ENCODE measurements at regions not wholly inside any gene's neighbourhood (a gene's known extent, or its start where the extent isn't known, plus 50 kb on each side); places are given as distances from the start of the nearest gene placed in this dataset.

DNA sequence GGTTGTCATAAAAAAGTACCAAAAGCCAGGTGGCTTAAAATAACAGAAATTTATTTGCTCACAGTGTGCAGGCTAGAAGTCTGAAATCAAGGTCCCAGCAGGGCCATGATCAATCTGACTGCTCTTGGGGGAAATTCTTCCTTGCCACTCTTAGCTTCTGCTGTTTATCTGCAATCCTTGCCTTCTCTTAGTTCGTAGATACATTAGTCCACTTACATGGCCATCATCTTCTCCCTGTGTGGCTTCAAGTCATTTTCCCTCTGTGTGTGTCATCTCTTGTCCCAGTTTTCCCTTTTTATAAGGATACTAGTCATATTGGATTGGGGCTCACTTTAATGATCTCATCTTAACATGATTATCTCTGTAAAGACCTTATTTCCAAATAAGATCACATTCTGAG, 124.0 kb upstream of the NCAM2 start:
- Histone ChIP-seq H3K4me1 (ENCODE audit: control insufficient read depth, insufficient read depth, low read length) (no peaks in the 10 kb centered on the region), H3K36me3 (ENCODE audit: control insufficient read depth, insufficient read depth, low read length) (no peaks in the 10 kb centered on the region), H3K27ac (ENCODE audit: low read length) (no peak overlapping the region), H3K4me3 (ENCODE audit: low read depth in 2 of 2, low read length in 2 of 2) (no peak overlapping the region), H3K9me3 (ENCODE audit: control insufficient read depth, insufficient read depth, low read depth, low read length) (no peaks in the 10 kb centered on the region), H3K27me3 (ENCODE audit: control insufficient read depth, insufficient read depth, low read length) (no peaks in the 10 kb centered on the region)
- BruUV-seq (replicated peaks): no TSS peak
- intact Hi-C loops (cut with micrococcal nuclease; ENCODE audit: unreplicated experiment) (no loop called here), in situ Hi-C loops (cut with HindIII; ENCODE audit: low pct_unique_long_range_greater_than_20kb, low sequenced_read_pairs) (no loop called here)
- CTCF ChIA-PET: no interaction called here
- POLR2A ChIA-PET: no interaction called here
- ATAC-seq (no peak), DNase-seq (ENCODE audit: low read depth, low spot score) (no peak)
- TF ChIP-seq, protein P1, sequence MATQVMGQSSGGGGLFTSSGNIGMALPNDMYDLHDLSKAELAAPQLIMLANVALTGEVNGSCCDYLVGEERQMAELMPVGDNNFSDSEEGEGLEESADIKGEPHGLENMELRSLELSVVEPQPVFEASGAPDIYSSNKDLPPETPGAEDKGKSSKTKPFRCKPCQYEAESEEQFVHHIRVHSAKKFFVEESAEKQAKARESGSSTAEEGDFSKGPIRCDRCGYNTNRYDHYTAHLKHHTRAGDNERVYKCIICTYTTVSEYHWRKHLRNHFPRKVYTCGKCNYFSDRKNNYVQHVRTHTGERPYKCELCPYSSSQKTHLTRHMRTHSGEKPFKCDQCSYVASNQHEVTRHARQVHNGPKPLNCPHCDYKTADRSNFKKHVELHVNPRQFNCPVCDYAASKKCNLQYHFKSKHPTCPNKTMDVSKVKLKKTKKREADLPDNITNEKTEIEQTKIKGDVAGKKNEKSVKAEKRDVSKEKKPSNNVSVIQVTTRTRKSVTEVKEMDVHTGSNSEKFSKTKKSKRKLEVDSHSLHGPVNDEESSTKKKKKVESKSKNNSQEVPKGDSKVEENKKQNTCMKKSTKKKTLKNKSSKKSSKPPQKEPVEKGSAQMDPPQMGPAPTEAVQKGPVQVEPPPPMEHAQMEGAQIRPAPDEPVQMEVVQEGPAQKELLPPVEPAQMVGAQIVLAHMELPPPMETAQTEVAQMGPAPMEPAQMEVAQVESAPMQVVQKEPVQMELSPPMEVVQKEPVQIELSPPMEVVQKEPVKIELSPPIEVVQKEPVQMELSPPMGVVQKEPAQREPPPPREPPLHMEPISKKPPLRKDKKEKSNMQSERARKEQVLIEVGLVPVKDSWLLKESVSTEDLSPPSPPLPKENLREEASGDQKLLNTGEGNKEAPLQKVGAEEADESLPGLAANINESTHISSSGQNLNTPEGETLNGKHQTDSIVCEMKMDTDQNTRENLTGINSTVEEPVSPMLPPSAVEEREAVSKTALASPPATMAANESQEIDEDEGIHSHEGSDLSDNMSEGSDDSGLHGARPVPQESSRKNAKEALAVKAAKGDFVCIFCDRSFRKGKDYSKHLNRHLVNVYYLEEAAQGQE (IDR thresholded peaks at IDR 0.05; ENCODE audit: insufficient read depth in 1 of 2, low read depth in 2 of 2, low read length in 1 of 2): no peak
- TF ChIP-seq, protein P2, sequence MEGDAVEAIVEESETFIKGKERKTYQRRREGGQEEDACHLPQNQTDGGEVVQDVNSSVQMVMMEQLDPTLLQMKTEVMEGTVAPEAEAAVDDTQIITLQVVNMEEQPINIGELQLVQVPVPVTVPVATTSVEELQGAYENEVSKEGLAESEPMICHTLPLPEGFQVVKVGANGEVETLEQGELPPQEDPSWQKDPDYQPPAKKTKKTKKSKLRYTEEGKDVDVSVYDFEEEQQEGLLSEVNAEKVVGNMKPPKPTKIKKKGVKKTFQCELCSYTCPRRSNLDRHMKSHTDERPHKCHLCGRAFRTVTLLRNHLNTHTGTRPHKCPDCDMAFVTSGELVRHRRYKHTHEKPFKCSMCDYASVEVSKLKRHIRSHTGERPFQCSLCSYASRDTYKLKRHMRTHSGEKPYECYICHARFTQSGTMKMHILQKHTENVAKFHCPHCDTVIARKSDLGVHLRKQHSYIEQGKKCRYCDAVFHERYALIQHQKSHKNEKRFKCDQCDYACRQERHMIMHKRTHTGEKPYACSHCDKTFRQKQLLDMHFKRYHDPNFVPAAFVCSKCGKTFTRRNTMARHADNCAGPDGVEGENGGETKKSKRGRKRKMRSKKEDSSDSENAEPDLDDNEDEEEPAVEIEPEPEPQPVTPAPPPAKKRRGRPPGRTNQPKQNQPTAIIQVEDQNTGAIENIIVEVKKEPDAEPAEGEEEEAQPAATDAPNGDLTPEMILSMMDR (IDR thresholded peaks at IDR 0.05): no peak
- no peak for TF ChIP-seq TCF7L2 (IDR thresholded peaks at IDR 0.05; ENCODE audit: low read depth, low read length)
- TF ChIP-seq SIN3A (IDR thresholded peaks at IDR 0.05; ENCODE audit: borderline replicate concordance, insufficient read depth, low read depth, low read length): no peak
- no peak for TF ChIP-seq POLR2AphosphoS5 (IDR thresholded peaks at IDR 0.05; ENCODE audit: low read depth, low read length)

DNA sequence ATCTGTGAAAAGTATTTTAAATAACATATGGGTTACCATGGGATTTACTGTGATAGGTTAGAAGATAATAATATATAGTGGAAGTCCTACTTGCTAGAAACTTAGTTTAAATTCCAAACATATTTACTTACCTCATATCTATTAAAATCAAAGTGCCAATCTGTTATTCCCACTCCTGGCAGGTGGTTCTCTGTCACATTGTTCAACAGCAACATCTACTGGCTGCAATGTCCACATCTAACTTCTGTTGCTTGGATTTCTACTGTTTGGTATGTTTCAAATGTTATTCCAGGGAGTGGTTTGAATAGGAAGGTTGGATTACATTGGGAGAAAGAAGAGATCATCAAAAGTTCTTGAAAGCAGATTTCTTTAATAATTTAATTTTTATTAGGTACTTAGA, 122.5 kb upstream of the NCAM2 start:
- Histone ChIP-seq H3K4me3 (ENCODE audit: low read depth in 2 of 2, low read length in 2 of 2) (no peak overlapping the region), H3K27me3 (ENCODE audit: control insufficient read depth, insufficient read depth, low read length) (no peaks in the 10 kb centered on the region), H3K36me3 (ENCODE audit: control insufficient read depth, insufficient read depth, low read length) (no peaks in the 10 kb centered on the region), H3K27ac (ENCODE audit: low read length) (no peak overlapping the region), H3K9me3 (ENCODE audit: control insufficient read depth, insufficient read depth, low read depth, low read length) (no peaks in the 10 kb centered on the region), H3K4me1 (ENCODE audit: control insufficient read depth, insufficient read depth, low read length) (no peaks in the 10 kb centered on the region)
- ATAC-seq (no peak), DNase-seq (ENCODE audit: low read depth, low spot score) (no peak)
- ChIA-PET CTCF (no interaction called here), POLR2A (no interaction called here)
- TF ChIP-seq, protein P1 (IDR thresholded peaks at IDR 0.05; ENCODE audit: insufficient read depth in 1 of 2, low read depth in 2 of 2, low read length in 1 of 2): no peak
- TF ChIP-seq, protein P2 (IDR thresholded peaks at IDR 0.05): no peak; the same call in 1 of the 2 replicates
- TF ChIP-seq SIN3A (IDR thresholded peaks at IDR 0.05; ENCODE audit: borderline replicate concordance, insufficient read depth, low read depth, low read length) (no peak), POLR2AphosphoS5 (IDR thresholded peaks at IDR 0.05; ENCODE audit: low read depth, low read length) (no peak), TCF7L2 (IDR thresholded peaks at IDR 0.05; ENCODE audit: low read depth, low read length) (no peak)
- in situ Hi-C loops (cut with HindIII; ENCODE audit: low pct_unique_long_range_greater_than_20kb, low sequenced_read_pairs): no loop called here
- no TSS peak for BruUV-seq (replicated peaks)
- intact Hi-C loops (cut with micrococcal nuclease; ENCODE audit: unreplicated experiment): no loop called here
